HG02678 (cell line): ENCODE measurements at regions not wholly inside any gene's neighbourhood (a gene's known extent, or its start where the extent isn't known, plus 50 kb on each side); places are given as distances from the start of the nearest gene placed in this dataset.
"Not testable (repeated sequence)": the region's sequence is repeated elsewhere in the genome, so short reads cannot be mapped to it uniquely, and the experiment has no call there.

Experiments
- ATAC-seq: cut with Tn5 transposase; IDR thresholded peaks from one replicate; pipeline ENCODE4 v1.9.1; 2021; ENCODE audit warnings: mild to moderate bottlenecking, moderate library complexity; ENCODE audit not compliant: unreplicated experiment

DNA sequence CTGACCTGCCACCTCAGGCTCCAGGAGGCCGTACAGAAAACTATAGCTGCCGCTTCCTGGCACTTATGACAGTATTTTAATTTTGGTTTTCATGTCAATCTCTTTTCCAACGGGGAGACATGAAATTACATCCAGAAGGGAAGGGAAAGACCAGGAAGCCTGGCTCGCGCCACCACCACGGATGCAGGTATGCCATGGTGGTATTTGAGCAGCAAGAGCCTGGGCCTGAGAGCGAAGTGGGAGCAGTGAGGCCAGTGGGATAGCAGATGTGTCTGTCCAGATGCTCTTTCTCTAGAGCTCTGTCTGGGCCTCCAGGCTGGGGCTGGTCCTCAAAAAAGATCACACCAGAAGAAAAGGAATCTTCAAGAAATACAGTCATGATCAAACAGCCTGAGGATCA lies 82.5 kb upstream of the CPEB2 start:
- ATAC-seq = no peak

DNA sequence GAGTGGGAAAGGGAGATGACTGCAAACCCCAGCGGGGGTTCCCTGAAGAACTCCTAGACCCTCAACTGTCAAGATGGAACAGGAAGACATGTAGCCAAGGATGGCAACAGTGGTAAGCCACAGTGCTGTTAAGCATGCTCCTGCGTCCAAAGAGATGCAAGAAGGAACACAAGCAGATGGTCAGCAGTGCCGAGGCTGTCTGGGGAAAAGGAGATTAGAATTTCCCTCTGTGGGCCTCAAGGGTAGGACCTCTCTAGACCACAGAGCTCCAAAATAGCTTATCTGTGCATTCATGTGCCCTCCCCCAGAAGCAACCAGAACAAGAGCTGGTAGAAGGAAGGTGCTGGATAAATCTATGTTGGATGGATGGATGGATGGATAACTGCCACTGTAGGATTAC lies 82.0 kb upstream of the CPEB2 start:
- ATAC-seq = no peak

DNA sequence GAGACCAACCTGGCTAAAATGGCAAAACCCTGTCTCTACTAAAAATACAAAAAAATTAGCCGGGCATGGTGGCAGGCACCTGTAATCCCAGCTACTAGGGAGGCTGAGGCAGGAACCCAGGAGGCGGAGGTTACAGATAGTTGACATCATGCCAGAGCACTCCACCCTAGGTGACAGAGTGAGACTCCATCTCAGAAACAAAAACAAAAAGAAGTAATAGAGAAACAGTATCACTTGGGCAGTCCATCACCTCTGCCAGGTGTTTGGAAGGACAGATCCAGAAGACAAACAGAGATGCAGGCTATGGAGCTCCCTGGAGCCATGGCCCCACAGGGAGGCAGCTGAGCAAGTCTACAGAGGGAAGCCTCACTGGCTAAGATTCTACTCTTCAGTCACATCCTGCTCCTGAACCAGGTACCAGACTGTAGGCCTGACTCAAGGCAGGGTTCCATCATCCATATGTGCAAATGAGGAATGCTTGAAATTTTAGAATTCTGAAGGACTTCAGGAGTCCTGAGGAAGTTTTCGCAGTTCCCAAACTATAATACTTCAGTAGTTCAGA lies 81.4 kb upstream of the CPEB2 start:
- no peak for ATAC-seq

DNA sequence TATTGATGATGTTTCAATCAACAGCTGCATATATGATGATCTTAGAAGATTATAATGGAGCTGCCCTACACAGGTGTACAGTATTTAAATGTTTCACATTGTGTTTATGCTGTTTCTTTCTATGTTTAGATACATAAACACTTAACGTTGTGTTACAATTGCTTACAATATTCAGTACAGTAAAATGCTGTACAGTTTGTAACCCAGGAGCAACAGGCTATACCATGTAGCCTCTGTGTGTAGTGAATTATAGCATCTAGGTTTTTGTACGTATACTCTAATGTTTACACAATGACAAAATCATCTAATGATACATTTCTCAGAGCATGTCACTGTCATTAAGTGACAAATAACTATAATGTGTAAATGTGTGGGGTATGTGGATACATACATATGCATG lies 80.5 kb upstream of the CPEB2 start:
- ATAC-seq = not testable (repeated sequence)

DNA sequence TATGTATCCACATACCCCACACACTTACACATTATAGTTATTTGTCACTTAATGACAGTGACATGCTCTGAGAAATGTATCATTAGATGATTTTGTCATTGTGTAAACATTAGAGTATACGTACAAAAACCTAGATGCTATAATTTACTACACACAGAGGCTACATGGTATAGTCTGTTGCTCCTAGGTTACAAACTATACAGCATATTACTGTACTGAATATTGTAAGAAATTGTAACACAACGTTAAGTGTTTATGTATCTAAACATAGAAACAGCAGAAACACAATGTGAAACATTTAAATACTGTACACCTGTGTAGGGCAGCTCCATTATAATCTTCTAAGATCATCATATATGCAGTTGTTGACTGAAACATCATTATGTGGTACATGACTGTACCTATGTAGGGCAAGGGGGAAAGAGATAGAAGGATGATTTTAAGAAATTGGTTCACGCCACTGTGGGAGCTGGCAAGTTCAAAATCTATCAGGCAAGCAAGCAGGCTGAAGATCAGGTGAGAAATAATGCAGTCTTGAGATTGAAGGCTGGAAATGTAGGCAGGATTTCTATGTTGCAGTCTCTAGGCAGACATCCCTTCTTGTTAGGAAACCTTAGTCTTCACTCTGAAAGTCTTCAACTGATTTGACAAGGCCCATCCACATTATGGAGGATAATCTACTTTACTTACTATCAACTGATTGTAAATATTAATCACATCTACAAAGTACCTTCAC lies 78.0 kb upstream of the CPEB2 start:
- ATAC-seq = no peak

DNA sequence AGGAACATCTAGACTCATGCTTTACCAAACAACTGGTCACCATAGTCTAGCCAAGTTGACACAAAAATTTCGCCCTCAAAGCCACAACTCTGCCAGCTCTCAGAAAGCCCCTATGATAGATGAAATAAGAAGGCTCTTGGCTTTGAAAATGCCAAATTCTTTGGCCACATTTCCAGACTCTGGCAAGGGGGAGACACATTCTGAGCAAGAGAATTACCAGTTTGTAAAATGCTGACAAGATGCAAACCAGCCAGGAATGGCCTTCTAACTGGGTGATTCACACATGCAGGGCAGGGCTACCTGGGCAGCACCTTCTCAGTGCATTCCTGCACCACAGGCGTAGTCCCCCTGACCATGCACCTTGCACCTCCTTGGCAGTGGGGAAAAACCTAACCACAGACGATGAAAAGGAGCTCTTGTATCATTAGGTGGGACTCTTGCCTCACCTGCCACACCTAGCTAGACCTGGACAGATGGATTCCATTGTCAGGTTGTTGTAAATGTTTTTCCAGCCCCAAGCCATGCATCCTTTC lies 77.4 kb upstream of the CPEB2 start:
- ATAC-seq = no peak

GRCh38 chr4:14925471-14925870 lies 76.8 kb upstream of the CPEB2 start:
- no peak for ATAC-seq

- no peak for ATAC-seq
Measured at GRCh38 chr4:14926368-14926767, 75.9 kb upstream of the CPEB2 start.

DNA sequence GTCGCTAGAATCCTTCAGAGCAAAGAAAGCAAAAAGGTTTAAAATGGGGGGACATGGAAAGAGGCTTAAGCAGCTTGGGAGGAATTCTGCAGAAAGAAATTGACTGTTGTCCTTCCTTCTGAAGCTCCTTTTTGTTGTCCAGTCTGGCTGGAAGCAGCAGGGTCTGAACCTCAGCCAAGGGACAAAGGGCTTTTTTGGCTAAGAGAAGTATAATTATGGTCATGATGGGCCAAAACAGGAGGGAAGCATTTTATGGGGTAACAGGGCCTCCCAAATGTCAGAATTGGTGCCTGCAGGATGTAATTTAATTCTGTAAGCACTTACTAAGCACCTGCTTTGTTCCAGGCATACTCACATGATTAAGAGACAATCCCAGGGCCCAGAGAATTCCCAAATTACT lies 74.2 kb upstream of the CPEB2 start:
- ATAC-seq = no peak

DNA sequence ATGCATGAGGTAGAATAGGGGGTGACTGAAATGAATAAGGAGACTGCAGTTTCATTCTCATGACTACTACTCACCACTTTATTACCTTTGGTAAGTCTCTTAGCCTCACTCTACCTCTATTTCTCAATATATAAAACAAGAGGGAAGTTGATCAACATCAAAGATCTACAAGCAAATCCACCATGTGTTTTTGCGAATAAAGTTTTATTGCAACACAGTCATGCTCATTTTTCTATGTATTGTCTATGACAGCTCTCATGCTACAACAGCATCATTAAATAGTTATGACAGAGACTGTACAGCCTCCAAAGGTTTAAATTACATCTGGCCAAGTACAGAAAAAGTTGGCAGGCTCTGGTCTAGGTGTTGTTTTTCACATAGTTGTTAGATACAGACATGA lies 72.6 kb upstream of the CPEB2 start:
- ATAC-seq = no peak

DNA sequence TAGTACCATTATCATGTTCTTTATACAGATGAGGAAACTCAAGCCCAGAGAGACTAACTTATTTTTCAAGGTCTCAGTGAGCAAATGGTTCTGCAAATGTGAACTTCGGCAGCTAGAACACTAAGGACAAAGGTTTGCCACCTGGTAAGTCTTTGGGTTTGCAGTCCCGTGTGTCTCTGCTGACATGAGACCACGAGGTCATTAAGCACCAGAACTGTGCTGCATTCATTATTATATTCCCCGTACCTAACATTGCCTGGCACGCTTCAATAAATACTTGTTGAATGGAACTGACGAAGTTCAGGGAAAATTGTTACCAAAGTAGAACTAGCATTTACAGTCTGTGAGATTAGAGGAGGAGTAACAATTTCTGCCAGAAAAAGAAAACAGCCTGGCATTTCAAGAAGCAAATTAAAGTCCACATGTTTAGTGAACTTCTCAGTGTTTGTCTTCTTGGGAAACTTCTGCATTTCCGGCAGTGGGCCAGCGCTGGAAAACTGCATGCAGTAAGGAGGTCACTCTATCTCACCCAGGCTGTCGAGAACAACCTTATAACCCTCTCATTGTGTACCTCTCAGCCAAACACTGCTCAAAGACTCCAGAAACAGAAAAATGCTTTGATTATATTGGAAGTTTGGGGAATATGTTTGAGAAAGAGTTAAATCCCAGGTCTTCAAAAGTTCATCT lies 67.4 kb upstream of the CPEB2 start:
- no peak for ATAC-seq

GRCh38 chr4:14943749-14944148 lies 58.5 kb upstream of the CPEB2 start:
- no peak for ATAC-seq

- ATAC-seq = no peak
Measured at GRCh38 chr4:14952352-14952751, 49.9 kb upstream of the CPEB2 start.
